ENCODE measurements at regions not wholly inside any gene's neighbourhood (a gene's known extent, or its start where the extent isn't known, plus 50 kb on each side); places are given as distances from the start of the nearest gene placed in this dataset.
"Not testable (repeated sequence)": the region's sequence is repeated elsewhere in the genome, so short reads cannot be mapped to it uniquely, and the experiment has no call there.

DNA sequence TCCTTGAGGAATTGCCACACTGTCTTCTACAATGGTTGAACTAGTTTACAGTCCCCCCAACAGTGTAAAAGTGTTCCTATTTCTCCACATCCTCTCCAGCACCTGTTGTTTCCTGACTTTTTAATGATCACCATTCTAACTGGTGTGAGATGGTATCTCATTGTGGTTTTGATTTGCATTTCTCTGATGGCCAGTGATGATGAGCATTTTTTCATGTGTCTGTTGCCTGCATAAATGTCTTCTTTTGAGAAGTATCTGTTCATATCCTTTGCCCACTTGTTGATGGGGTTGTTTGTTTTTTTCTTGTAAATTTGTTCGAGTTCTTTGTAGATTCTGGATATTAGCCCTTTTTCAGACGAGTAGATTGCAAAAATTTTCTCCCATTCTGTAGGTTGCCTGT lies 80.5 kb upstream of the TINAGL1 start:
- TF ChIP-seq, protein P1, sequence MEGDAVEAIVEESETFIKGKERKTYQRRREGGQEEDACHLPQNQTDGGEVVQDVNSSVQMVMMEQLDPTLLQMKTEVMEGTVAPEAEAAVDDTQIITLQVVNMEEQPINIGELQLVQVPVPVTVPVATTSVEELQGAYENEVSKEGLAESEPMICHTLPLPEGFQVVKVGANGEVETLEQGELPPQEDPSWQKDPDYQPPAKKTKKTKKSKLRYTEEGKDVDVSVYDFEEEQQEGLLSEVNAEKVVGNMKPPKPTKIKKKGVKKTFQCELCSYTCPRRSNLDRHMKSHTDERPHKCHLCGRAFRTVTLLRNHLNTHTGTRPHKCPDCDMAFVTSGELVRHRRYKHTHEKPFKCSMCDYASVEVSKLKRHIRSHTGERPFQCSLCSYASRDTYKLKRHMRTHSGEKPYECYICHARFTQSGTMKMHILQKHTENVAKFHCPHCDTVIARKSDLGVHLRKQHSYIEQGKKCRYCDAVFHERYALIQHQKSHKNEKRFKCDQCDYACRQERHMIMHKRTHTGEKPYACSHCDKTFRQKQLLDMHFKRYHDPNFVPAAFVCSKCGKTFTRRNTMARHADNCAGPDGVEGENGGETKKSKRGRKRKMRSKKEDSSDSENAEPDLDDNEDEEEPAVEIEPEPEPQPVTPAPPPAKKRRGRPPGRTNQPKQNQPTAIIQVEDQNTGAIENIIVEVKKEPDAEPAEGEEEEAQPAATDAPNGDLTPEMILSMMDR (IDR thresholded peaks at IDR 0.05) = not testable (repeated sequence)
- TF ChIP-seq, protein P2, sequence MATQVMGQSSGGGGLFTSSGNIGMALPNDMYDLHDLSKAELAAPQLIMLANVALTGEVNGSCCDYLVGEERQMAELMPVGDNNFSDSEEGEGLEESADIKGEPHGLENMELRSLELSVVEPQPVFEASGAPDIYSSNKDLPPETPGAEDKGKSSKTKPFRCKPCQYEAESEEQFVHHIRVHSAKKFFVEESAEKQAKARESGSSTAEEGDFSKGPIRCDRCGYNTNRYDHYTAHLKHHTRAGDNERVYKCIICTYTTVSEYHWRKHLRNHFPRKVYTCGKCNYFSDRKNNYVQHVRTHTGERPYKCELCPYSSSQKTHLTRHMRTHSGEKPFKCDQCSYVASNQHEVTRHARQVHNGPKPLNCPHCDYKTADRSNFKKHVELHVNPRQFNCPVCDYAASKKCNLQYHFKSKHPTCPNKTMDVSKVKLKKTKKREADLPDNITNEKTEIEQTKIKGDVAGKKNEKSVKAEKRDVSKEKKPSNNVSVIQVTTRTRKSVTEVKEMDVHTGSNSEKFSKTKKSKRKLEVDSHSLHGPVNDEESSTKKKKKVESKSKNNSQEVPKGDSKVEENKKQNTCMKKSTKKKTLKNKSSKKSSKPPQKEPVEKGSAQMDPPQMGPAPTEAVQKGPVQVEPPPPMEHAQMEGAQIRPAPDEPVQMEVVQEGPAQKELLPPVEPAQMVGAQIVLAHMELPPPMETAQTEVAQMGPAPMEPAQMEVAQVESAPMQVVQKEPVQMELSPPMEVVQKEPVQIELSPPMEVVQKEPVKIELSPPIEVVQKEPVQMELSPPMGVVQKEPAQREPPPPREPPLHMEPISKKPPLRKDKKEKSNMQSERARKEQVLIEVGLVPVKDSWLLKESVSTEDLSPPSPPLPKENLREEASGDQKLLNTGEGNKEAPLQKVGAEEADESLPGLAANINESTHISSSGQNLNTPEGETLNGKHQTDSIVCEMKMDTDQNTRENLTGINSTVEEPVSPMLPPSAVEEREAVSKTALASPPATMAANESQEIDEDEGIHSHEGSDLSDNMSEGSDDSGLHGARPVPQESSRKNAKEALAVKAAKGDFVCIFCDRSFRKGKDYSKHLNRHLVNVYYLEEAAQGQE (IDR thresholded peaks at IDR 0.05; ENCODE audit: insufficient read depth in 1 of 2, low read depth in 2 of 2, low read length in 1 of 2) = not testable (repeated sequence)
- TF ChIP-seq SIN3A (IDR thresholded peaks at IDR 0.05; ENCODE audit: borderline replicate concordance, insufficient read depth, low read depth, low read length); POLR2AphosphoS5 (IDR thresholded peaks at IDR 0.05; ENCODE audit: low read depth, low read length): not testable (repeated sequence)

Data from Panc1 (cell line).